ENCODE measurements at regions not wholly inside any gene's neighbourhood (a gene's known extent, or its start where the extent isn't known, plus 50 kb on each side); places are given as distances from the start of the nearest gene placed in this dataset.

- TF ChIP-seq POLR2A (IDR thresholded peaks at IDR 0.05) (no peak), CTCF (IDR thresholded peaks at IDR 0.05) (no peak)
These were observed 565.9 kb upstream of the TECRL start for GRCh38 chr4:64975177-64975576.

Data from right lobe of liver (tissue), 4 donors.